ENCODE measurements at regions not wholly inside any gene's neighbourhood (a gene's known extent, or its start where the extent isn't known, plus 50 kb on each side); places are given as distances from the start of the nearest gene placed in this dataset.

DNA sequence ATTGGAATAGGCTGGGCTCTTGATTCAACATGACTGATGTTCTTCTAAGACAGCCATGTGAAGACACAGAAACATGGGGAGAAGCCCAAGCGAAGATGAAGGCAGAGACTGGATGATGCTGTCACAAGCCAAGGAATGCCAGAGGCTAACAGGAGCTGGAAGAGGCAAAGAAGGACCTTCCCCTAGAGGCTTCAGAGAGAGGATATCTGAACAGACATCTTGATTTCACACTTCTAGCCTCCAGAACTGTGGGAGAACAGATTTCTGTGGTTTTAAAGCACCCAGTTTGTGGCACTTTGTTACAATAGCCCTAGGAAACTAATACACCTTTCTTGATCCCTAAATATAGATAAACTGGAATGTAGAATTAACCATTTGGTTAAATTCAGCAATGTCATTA is 127.0 kb downstream of the EDN1 start:
- no peak for DNase-seq (ENCODE audit: low read depth)
- H3K4me3 ChIP-seq (ENCODE audit: low read depth, low read length): no peak overlapping the region

DNA sequence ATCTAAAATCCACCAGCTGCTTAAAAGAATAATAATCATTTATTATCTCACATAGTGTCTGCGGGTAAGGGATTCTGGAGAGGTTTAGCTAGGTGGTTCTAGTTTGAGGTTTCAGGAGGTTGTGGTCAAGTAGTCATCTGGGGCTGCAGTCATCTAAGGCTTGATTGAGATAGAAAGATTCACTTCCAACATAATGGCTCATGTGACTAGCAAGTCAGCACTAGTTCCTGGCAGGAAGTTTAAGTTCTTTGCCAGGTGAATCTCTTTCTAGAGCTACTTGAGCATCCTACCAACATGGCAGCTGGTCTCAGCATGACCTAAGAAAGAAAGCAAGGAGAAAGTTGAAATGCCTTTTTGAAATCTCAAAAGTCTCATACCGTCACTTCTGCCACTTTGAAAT is 128.8 kb downstream of the EDN1 start:
- H3K4me3 ChIP-seq (ENCODE audit: low read depth, low read length): no peak overlapping the region
- no peak for DNase-seq (ENCODE audit: low read depth)

DNA sequence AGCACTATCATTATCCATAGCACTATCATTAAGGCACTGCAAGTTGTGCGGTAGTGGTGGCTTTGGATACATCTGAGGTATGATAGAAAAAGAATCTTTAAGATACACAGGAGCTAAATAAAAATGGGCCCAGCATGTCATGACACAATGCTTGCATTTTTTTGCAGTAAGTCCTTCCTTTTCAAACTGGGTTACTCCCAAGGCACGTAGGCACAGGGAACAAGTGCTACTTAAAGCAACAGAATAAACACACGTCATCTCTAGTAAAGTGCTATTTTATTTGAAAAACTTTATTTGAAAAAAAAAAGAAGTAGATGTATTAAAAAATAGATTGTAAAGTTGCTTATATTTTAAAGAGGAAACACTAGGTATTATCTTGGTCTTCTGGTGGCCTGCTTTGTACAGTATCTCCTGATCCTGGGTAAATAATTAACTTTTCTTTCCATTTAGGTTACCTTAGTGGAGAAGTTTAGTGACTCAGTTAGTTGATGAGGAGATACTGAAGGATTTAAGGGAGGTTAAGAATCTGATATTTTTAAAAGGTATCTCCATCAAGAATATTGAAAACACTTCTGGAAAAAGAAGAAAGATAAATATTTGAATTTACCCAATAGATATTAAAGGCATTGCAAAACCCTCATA is 129.6 kb downstream of the EDN1 start:
- no peak overlapping the region for H3K4me3 ChIP-seq (ENCODE audit: low read depth, low read length)
- no peak for DNase-seq (ENCODE audit: low read depth)

DNA sequence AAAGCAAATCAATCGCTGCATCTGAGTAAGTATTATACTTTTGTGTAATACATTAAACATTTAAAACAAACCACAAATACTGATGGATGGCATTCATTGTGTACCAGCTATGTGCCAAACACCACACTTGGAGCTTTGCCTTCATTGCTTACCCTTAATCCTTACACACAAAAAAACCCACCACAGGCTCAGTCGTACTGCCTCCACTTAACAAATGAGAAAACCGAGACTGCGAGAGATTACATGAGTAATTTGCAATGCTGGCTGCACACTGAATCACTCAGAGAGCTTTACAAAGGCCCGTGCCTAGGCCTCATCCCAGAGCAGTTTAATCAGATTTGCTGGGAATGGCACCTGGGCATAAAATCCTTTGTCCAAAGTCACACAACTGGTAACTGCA is 130.5 kb downstream of the EDN1 start:
- H3K4me3 ChIP-seq (ENCODE audit: low read depth, low read length): no peak overlapping the region
- DNase-seq (ENCODE audit: low read depth): no peak

DNA sequence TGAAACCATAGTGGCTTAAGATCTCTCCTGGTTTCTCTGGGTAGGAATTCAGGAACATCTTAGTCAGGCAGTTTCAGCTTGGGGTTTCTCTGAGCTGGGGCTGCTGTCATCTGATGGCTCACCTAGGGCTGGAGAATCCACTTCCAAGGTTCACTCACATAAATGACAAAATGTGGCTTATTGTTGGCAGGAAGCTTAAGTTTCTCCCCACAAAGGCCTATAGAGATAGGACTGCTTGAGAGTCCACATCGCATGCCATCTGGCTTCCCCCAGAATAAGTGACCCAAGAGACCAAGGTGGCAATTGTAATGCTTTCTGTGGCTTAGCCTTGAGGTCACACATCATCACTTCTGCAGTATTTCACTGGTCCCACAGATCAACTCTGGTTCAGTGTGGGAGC is 131.4 kb downstream of the EDN1 start:
- DNase-seq (ENCODE audit: low read depth): no peak
- no peak overlapping the region for H3K4me3 ChIP-seq (ENCODE audit: low read depth, low read length)

DNA sequence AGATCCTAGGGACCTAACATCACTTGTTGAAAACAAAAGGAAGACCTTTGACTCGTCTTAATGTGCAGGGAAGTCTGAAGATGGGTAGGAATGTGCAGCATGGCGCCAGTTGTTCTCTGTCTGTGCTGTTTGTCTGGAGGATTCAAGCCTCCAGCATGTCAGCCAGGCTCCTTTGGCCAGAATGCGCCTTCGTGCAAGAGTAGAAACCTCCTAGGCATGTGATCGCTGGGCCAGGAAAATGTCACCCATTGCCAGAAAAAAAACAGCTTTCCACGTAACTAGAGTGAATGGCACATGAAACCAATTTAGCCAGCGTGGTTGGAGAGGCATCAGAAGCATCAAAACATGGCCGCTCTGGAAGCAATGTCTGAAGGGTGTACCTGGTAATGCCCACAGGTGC is 132.7 kb downstream of the EDN1 start:
- no peak overlapping the region for H3K4me3 ChIP-seq (ENCODE audit: low read depth, low read length)
- no peak for DNase-seq (ENCODE audit: low read depth)

DNA sequence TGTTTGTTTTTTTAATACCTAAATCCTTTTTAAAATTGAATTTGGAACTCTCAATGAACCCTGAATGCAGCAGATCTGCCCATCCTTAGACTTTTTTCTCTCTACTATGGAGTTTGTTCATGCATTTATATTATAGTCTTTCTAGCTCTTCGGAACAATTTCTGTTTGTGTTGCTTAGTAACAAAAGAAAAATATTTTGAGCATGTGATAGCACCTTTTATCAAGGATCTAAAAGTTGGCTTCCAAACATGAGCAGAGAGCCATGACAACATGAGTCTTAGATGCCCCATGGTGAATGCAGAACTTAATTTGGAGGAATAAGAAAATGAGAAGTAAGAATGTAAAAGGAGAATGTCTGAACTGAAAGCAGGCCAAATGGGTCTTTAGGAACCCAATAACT is 133.7 kb downstream of the EDN1 start:
- DNase-seq (ENCODE audit: low read depth): no peak
- H3K4me3 ChIP-seq (ENCODE audit: low read depth, low read length): no peak overlapping the region

DNA sequence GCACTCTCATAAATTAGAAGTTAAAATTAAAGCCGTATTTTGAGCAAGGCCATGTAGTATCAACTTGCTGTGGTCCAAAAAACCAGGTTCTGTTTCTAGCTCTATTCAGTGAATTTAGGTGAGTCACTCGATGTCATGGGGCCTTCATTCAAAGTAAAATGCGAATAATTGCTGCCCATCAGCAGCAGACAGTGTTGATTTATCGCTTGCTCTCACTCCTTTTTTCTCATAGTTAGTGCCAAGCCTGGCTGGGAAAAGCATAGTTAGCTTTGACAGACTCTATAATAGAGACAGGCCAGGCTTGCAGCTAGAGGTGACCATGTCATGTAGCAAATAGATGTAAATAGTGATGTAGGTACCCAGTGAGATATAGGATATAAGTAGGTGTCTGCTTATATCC is 136.0 kb downstream of the EDN1 start:
- no peak overlapping the region for H3K4me3 ChIP-seq (ENCODE audit: low read depth, low read length)
- no peak for DNase-seq (ENCODE audit: low read depth)

DNA sequence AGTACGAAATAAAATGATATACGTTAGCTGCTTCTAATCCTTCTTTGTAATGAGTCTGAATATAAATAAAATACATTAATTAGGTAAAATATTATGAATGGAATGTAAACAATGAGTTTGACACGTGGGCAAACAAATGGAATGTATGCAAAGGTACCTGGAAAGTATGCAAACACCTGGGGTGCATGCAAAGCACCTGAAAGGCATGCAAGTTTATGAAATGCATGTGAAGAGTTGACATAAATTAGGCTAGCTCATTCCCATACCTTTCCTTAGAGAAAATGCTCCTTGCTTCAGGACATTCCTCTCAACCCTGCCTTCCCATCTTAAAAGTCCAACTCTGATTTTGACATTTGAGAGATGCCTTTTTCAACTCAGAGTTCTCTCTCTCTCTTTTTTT is 140.9 kb downstream of the EDN1 start:
- no peak for DNase-seq (ENCODE audit: low read depth)
- H3K4me3 ChIP-seq (ENCODE audit: low read depth, low read length): no peak overlapping the region

DNA sequence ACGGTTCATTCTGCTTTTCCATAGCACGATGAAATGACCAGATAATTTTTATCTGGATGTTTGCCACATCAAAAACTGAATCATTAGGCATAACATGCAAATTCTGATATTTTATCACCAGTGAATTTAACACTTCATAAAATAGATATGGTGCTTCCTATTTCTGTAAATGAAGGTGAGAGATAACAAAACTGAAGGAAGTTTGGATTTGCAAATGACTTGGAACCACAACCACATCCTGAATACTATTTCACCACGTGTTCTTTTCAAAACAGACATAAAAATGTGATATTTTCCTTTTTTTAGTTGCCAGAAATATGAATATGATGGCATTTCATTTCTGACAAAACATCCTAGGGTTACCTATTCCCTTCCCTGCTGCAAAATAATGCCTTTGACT is 146.1 kb downstream of the EDN1 start:
- H3K4me3 ChIP-seq (ENCODE audit: low read depth, low read length): no peak overlapping the region

DNA sequence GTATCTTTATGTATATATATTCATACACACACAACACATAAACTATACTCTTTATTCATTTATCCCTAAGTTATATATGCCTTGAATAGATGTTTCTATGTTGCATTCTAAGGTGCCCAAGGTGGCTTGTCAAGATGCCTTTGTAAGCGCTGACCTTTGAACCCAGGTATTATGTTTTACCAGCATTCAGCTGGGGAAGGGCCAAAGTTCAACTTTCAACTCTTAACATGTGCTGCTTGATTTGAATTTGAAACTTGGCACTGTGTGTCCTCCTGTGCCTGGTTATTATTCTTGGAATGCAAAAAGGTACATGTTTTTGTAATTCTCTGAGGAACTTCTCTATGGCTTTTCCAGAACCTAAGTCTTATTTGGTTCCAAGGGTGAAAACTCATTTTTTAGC is 146.5 kb downstream of the EDN1 start:
- DNase-seq (ENCODE audit: low read depth): no peak
- H3K4me3 ChIP-seq (ENCODE audit: low read depth, low read length): no peak overlapping the region

More for the DNA sequence above, 146.1 kb downstream of the EDN1 start:
- DNase-seq (ENCODE audit: low read depth): no peak

DNA sequence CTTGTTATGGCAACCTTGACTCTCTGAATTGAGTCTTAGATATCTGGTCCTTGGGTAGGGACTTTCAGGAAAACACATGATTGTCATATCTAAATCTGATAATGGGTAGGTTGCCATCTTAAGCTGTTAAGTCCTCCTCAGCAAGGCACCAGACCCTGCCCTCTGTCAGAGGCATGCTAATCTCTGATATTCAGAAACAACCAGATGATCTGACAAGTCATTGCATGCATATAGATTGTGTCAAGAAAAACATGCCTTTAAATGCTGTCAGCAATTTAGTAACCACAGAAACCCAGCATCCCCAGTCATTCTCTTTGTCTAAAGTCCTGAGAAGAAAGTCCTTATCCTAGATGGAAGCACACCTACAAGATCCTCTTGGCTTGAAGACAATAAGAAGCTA is 149.1 kb downstream of the EDN1 start:
- no peak for DNase-seq (ENCODE audit: low read depth)

DNA sequence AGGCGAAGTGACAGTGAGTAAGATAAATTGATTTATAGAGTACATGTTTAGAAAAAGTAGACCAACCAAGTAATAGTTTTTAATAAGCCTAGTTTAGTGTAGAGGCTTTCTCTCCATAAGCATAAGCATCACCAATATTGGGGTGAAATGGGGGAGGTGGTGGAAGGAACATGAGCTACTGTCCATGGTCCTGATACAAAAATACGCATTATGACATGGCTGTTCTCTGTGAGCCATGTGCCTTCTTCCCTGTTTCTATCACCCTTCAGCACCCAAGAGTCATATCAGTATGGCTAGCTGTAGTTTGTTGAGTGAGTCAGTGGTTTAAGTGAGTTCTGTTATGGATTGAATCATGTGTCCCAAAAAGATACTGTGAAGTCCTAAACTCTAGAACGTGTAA is 150.8 kb downstream of the EDN1 start:
- DNase-seq (ENCODE audit: low read depth): no peak
- H3K4me3 ChIP-seq (ENCODE audit: low read depth, low read length): no peak overlapping the region

More for the DNA sequence above, 149.1 kb downstream of the EDN1 start:
- no peak overlapping the region for H3K4me3 ChIP-seq (ENCODE audit: low read depth, low read length)

DNA sequence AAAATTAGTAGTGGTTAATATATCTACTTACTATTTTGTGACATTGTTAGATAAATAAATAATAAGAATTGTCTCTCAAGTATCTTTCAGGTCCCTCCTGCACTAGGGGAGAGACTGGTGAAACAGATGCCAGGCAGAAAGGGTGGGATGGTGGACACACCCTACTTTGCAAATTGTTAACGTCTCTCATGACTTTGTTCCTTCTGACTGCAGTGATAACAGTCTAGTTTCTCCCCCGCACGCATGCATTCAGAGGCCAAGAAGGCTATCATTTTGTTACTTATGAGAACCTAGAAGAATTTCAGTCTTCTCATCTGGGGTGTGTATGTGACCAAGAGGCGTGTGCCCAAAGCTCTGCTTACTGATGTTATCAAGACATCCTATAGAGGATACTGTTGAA is 152.3 kb downstream of the EDN1 start:
- H3K4me3 ChIP-seq (ENCODE audit: low read depth, low read length): no peak overlapping the region

DNA sequence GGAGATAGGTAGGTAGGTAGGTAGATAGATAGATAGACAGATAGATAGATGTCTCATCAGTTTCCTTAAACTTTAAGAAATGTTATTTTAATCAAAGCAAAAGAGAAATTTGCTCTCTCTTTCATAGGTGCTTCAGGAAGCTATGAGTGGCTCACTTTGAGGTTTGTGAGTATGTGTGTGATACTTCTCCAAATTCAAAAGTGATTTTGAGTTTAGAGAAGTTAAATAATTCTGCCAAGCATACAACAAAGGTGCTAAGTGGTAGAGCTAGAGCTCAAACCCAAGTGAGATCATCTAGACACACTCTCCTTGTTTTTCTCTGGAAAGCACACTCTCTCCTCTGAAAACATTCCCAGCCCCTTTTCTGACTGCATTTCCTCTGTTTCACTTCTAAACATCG is 156.2 kb downstream of the EDN1 start:
- H3K4me3 ChIP-seq (ENCODE audit: low read depth, low read length): no peak overlapping the region
- no peak for DNase-seq (ENCODE audit: low read depth)

More for the DNA sequence above, 152.3 kb downstream of the EDN1 start:
- no peak for DNase-seq (ENCODE audit: low read depth)

DNA sequence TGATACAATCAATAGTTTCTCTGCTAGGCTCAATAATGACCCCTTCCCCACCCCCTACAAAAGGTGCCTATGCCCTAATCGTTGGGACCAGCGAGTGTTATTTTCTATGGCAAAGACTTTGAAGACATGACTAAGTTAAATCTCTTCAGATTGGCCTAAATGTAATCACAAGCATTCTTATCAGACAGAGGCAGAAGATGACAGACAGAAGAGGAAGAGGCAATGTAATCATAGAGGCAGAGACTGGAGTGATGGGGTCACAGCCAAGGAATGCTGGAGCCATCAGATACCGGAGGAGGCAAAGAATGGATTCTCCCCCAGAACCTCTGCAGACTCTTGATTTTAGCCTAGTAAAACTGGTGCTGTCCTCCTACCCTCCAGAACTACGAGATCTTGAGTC is 159.3 kb downstream of the EDN1 start:
- no peak overlapping the region for H3K4me3 ChIP-seq (ENCODE audit: low read depth, low read length)
- DNase-seq (ENCODE audit: low read depth): no peak

DNA sequence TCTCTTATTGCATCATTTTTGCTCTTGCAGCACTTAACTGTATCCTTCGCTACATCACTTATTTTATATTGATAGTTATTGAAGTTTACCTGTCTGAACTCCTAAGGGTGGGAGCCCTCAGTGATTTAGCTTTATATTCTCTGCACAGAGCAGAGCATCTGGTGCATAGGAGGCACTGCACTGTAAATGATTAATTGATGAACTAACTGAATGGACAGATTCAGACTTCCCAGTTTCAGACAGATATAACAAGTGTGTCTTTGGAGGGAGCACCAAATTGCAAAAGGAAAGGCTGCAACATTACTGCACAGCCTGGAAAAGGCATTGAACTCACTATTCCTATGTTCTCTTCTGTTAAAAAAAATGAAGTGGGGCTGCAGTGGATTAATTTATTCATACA is 160.3 kb downstream of the EDN1 start:
- no peak overlapping the region for H3K4me3 ChIP-seq (ENCODE audit: low read depth, low read length)
- no peak for DNase-seq (ENCODE audit: low read depth)

DNA sequence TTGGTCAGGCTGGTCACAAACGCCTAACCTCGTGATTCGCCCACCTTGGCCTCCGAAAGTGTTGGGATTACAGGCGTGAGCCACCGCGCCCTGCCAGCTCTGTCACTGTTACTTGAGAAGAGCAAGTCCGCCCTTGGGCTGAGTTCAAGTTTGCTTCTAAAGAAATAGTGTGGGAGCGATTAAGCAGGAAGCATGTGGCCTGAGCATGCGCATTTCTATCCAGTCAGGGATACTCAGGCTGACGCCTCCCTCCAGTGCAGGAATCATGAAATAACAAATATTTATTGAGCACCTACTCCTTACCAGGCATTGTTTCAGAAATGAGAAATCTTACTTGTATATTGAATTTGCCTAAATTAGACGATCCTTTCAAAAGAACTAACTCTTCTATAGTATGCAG is 166.2 kb downstream of the EDN1 start:
- no peak for DNase-seq (ENCODE audit: low read depth)

DNA sequence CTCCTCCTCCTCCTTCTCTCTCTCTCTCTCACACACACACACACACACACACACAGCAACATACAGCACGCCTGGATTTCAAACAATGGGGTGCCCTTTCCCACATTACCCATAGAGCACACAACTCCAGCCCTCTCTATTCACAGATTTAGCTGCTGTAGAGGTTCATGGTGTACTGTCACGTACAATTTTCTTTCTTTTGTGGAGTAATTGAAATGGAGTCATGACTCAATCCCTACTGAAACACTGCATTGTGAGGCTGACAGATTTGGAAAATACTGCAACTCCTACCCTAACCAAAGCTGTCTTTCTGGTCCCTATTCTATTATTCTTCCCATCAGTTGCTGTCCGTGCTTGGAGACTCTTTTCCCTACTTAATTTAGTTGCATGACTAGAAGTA is 166.9 kb downstream of the EDN1 start:
- H3K4me3 ChIP-seq (ENCODE audit: low read depth, low read length): no peak overlapping the region
- DNase-seq (ENCODE audit: low read depth): no peak

More for the DNA sequence above, 166.2 kb downstream of the EDN1 start:
- H3K4me3 ChIP-seq (ENCODE audit: low read depth, low read length): no peak overlapping the region

DNA sequence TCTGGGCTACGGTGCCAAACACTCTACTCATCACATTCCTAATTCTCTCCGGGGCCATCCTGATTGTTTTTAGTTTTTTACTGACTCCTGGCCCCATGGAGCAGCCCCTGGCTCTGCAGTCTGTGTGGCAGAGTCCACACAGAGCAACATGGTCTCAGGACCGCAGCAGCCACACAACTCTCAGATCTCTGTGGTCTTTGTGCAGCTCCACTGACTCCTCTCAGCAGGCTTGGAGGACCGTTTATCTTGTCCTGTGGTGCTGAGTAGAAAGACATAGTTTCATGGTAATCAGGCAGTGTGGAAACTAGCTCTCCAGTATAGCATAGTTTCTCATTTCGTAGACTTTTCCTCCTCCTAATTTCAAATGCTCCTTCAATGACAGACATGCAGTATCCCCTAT is 168.4 kb downstream of the EDN1 start:
- no peak for DNase-seq (ENCODE audit: low read depth)
- H3K4me3 ChIP-seq (ENCODE audit: low read depth, low read length): no peak overlapping the region

DNA sequence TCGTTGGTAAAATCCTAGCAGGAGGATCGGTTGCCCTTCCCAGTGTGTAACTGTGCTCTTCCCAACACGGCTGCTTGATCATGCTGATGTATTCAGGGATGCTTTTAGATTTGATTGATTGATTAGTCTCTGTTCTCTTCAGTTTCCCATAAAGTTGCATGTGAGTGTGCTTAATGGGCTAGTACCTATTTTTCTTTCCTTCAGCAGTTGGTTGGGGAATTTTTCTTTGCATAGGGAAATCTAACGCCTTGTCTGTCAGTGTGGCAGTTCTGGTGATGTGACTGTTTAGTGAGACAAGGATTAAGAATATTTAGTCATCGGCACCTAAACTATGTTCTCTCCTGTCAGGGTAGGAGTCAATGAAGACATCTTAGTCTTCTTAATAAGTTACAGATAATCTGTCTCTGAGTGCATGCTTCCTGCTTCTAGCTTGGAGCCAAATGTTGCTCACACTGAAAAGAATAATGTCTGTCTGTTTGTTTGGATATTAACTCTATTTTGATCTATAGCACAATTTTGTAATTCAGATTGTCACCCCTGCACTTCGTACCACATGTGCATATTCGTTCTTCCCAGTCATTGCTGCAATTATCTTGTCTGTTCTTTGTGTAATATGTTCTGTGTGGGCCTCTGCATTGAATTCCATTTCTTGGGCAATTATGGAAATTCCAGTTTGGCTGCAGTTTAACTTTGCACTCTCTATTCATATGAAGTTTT is 169.9 kb downstream of the EDN1 start:
- H3K4me3 ChIP-seq (ENCODE audit: low read depth, low read length): no peak overlapping the region
- DNase-seq (ENCODE audit: low read depth): no peak
